Medulla oblongata (tissue), 1 donor: ENCODE measurements at regions not wholly inside any gene's neighbourhood (a gene's known extent, or its start where the extent isn't known, plus 50 kb on each side); places are given as distances from the start of the nearest gene placed in this dataset.
"Not testable (repeated sequence)": the region's sequence is repeated elsewhere in the genome, so short reads cannot be mapped to it uniquely, and the experiment has no call there.

ENCODE experiments used
- DNase-seq: peaks from one replicate; pipeline ENCODE4 v3.0.0-alpha.2; 2015; ENCODE audit errors: extremely low spot score

- DNase-seq, result no peak
Measured at GRCh38 chr16:61432421-61432820, 603.8 kb downstream of the CDH8 start.

GRCh38 chr16:61421111-61421510, 615.1 kb downstream of the CDH8 start:
- DNase-seq, result peak; percentile 48

GRCh38 chr16:61419791-61420190, 616.4 kb downstream of the CDH8 start:
- DNase-seq, result no peak

- DNase-seq, result not testable (repeated sequence)
Measured at GRCh38 chr16:61418802-61419201, 617.4 kb downstream of the CDH8 start.

GRCh38 chr16:61415126-61415525, 621.1 kb downstream of the CDH8 start:
- DNase-seq, result no peak

GRCh38 chr16:61413021-61413420, 623.2 kb downstream of the CDH8 start:
- DNase-seq, result no peak

- no peak for DNase-seq
Measured at GRCh38 chr16:61412562-61412961, 623.7 kb downstream of the CDH8 start.

GRCh38 chr16:61409604-61410003, 626.6 kb downstream of the CDH8 start:
- no peak for DNase-seq

GRCh38 chr16:61403386-61403785, 632.9 kb downstream of the CDH8 start:
- DNase-seq, result no peak

GRCh38 chr16:61391896-61392295, 644.3 kb downstream of the CDH8 start:
- DNase-seq, result no peak

GRCh38 chr16:61390965-61391637, 645.1 kb downstream of the CDH8 start:
- DNase-seq, result no peak

- DNase-seq, result no peak
Measured at GRCh38 chr16:61385392-61386071, 650.7 kb downstream of the CDH8 start.

- DNase-seq, result no peak
Measured at GRCh38 chr16:61382435-61382834, 653.8 kb downstream of the CDH8 start.

GRCh38 chr16:61379311-61379710, 656.9 kb downstream of the CDH8 start:
- no peak for DNase-seq

- no peak for DNase-seq
Measured at GRCh38 chr16:61374071-61374470, 662.2 kb downstream of the CDH8 start.

- no peak for DNase-seq
Measured at GRCh38 chr16:61371881-61372280, 664.4 kb downstream of the CDH8 start.

GRCh38 chr16:61371388-61371787, 664.9 kb downstream of the CDH8 start:
- DNase-seq, result no peak

- DNase-seq, result no peak
Measured at GRCh38 chr16:61370564-61370963, 665.7 kb downstream of the CDH8 start.

GRCh38 chr16:61366006-61366405, 670.2 kb downstream of the CDH8 start:
- no peak for DNase-seq

- DNase-seq, result no peak
Measured at GRCh38 chr16:61364990-61365389, 671.2 kb downstream of the CDH8 start.

GRCh38 chr16:61362585-61362984, 673.7 kb downstream of the CDH8 start:
- no peak for DNase-seq

- no peak for DNase-seq
Measured at GRCh38 chr16:61344791-61345190, 691.4 kb downstream of the CDH8 start.

- DNase-seq, result no peak
Measured at GRCh38 chr16:61332461-61332860, 703.8 kb downstream of the CDH8 start.

- DNase-seq, result no peak
Measured at GRCh38 chr16:61324044-61324443, 712.2 kb downstream of the CDH8 start.
